MM.1S (cell line): ENCODE measurements at regions not wholly inside any gene's neighbourhood (a gene's known extent, or its start where the extent isn't known, plus 50 kb on each side); places are given as distances from the start of the nearest gene placed in this dataset.

Experiments used
- DNase-seq: peaks from one replicate; pipeline ENCODE4 v3.0.0-alpha.2; 2015
- H2AFZ ChIP-seq: fragments of 300-600 bp; sonication (generic); 2 replicates; pipeline ENCODE4 v1.6.0; 2016; ENCODE audit warnings: antibody characterized with exemption, low read length
- H3F3A ChIP-seq: fragments of 300-600 bp; sonication (generic); 2 replicates; pipeline ENCODE4 v1.6.1; 2016; ENCODE audit warnings: mild to moderate bottlenecking, antibody characterized with exemption, low read length, moderate library complexity, mixed read lengths; ENCODE audit not compliant: insufficient read depth
- H3K27ac ChIP-seq: fragments of 300-600 bp; sonication (generic); 2 replicates; pipeline ENCODE4 v1.5.1; 2016; ENCODE audit warnings: mild to moderate bottlenecking, low read length
- H3K27me3 ChIP-seq: fragments of 300-600 bp; sonication (generic); replicated peaks from 2 replicates; pipeline ENCODE4 v1.6.0; 2016; ENCODE audit warnings: low read length; ENCODE audit not compliant: insufficient read depth
- H3K36me3 ChIP-seq: fragments of 300-600 bp; sonication (generic); replicated peaks from 2 replicates; pipeline ENCODE4 v1.6.1; 2016; ENCODE audit warnings: mild to moderate bottlenecking, low read length, mixed read lengths; ENCODE audit not compliant: insufficient read depth
- H3K4me1 ChIP-seq: fragments of 300-600 bp; sonication (generic); 2 replicates; pipeline ENCODE4 v1.6.1; 2016; ENCODE audit warnings: low read length, mixed read lengths
- H3K4me2 ChIP-seq: fragments of 300-600 bp; sonication (generic); 2 replicates; pipeline ENCODE4 v1.6.0; 2016; ENCODE audit warnings: low read depth, low read length
- H3K4me3 ChIP-seq: fragments of 300-600 bp; sonication (generic); 2 replicates; pipeline ENCODE4 v1.5.1; 2016; ENCODE audit warnings: low read length, mixed read lengths
- H3K79me2 ChIP-seq: fragments of 300-600 bp; sonication (generic); 2 replicates; pipeline ENCODE4 v1.6.1; 2016; ENCODE audit warnings: mixed run types, low read length, mixed read lengths
- H3K9ac ChIP-seq: fragments of 300-600 bp; sonication (generic); 2 replicates; pipeline ENCODE4 v1.6.1; 2016; ENCODE audit warnings: low read length, mixed read lengths
- H3K9me2 ChIP-seq: fragments of 300-600 bp; sonication (generic); replicated peaks from 2 replicates; pipeline ENCODE4 v1.6.1; 2016; ENCODE audit warnings: mild to moderate bottlenecking, low read length, mixed read lengths; ENCODE audit not compliant: insufficient read depth
- H3K9me3 ChIP-seq: fragments of 300-600 bp; sonication (generic); replicated peaks from 2 replicates; pipeline ENCODE4 v1.6.1; 2016; ENCODE audit warnings: mild to moderate bottlenecking, low read length, mixed read lengths; ENCODE audit not compliant: insufficient read depth
- H4K20me1 ChIP-seq: fragments of 300-600 bp; sonication (generic); 2 replicates; pipeline ENCODE4 v1.6.1; 2016; ENCODE audit warnings: mild to moderate bottlenecking, low read length, moderate library complexity, mixed read lengths; ENCODE audit not compliant: insufficient read depth
- EZH2 ChIP-seq: fragments of 300-600 bp; sonication (generic); optimal IDR thresholded peaks from 2 replicates; pipeline ENCODE3; 2017; ENCODE audit warnings: low read depth, mild to moderate bottlenecking, antibody characterized with exemption, low read length, mixed read lengths
- EZH2phosphoT487 ChIP-seq: fragments of 300-600 bp; sonication (generic); IDR thresholded peaks from 2 replicates; pipeline ENCODE4 v1.6.1; 2018; ENCODE audit warnings: antibody characterized with exemption, low read length
- TF ChIP-seq, protein P1 (sequence below): fragments of 300-600 bp; sonication (generic); IDR thresholded peaks from 2 replicates; pipeline ENCODE4 v1.5.1; 2016; ENCODE audit warnings: antibody characterized with exemption, low read length, mixed read lengths

GRCh38 chr3:10743366-10744097 is 72.5 kb upstream of the SLC6A11 start:
- Histone ChIP-seq H3K4me3 (no peak overlapping the region), H3K4me1 (no peaks in the 10 kb centered on the region), H3K27me3 (peaks cover 80% of the 10 kb centered on the region), H3K9ac (no peak overlapping the region), H3K27ac (no peak overlapping the region), H3K9me2 (no peaks in the 10 kb centered on the region), H3F3A (no peaks in the 10 kb centered on the region), H2AFZ (no peak overlapping the region), H3K4me2 (no peak overlapping the region), H3K9me3 (no peaks in the 10 kb centered on the region), H3K36me3 (no peaks in the 10 kb centered on the region; the same call in 1 of the 2 replicates), H3K79me2 (no peaks in the 10 kb centered on the region), H4K20me1 (no peaks in the 10 kb centered on the region)
- TF ChIP-seq EZH2 (no peak), EZH2phosphoT487 (no peak)
- TF ChIP-seq, protein P1, sequence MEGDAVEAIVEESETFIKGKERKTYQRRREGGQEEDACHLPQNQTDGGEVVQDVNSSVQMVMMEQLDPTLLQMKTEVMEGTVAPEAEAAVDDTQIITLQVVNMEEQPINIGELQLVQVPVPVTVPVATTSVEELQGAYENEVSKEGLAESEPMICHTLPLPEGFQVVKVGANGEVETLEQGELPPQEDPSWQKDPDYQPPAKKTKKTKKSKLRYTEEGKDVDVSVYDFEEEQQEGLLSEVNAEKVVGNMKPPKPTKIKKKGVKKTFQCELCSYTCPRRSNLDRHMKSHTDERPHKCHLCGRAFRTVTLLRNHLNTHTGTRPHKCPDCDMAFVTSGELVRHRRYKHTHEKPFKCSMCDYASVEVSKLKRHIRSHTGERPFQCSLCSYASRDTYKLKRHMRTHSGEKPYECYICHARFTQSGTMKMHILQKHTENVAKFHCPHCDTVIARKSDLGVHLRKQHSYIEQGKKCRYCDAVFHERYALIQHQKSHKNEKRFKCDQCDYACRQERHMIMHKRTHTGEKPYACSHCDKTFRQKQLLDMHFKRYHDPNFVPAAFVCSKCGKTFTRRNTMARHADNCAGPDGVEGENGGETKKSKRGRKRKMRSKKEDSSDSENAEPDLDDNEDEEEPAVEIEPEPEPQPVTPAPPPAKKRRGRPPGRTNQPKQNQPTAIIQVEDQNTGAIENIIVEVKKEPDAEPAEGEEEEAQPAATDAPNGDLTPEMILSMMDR, result no peak
- DNase-seq, result no peak

DNA sequence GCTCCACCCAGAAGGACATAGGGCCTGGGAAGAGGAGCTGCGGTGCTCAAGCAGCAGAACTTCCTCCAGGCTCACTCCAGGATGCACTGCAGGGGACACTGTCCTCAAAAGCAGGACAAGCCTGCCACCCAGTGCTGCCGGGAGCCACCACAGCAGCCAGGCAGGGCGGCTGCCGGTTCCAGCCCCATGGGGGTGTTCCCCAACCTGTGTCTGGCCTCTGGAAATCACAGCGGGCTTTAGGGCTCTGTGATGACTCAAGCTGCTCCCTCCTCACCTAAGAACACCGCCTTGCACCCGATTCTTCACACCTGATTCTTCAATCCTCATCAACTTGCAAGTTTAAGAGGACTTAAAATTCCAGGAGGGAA is 71.9 kb upstream of the SLC6A11 start:
- H3K9me2 ChIP-seq, result no peaks in the 10 kb centered on the region

DNA sequence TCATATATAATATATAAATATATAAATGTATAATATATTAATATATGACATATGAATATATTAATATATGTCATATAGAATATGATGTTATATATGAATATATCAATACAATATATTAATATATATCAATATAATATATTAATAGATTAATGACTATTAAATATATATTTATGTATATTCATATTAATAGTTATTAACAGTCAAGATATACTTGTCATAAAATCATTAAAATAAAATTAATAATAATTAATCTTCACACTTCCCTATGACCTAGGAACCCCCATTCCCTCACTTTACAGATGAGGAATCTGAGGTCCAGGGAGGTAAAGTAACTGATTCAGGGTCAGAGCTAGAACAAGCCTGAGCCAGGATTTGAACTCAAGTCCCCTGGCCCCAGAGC is 70.6 kb upstream of the SLC6A11 start:
- no peak overlapping the region for H2AFZ ChIP-seq
- peaks cover 77% of the 10 kb centered on the region for H3K27me3 ChIP-seq
- no peak overlapping the region for H3K9ac ChIP-seq
- no peaks in the 10 kb centered on the region for H3K79me2 ChIP-seq
- H3K27ac ChIP-seq, result no peak overlapping the region
- H3F3A ChIP-seq, result no peaks in the 10 kb centered on the region
- no peak for TF ChIP-seq EZH2
- no peak for DNase-seq
- no peak overlapping the region for H3K4me3 ChIP-seq
- no peaks in the 10 kb centered on the region for H3K9me2 ChIP-seq
- no peaks in the 10 kb centered on the region for H3K4me1 ChIP-seq
- no peaks in the 10 kb centered on the region for H4K20me1 ChIP-seq
- no peaks in the 10 kb centered on the region for H3K9me3 ChIP-seq
- no peaks in the 10 kb centered on the region; the same call in 1 of the 2 replicates for H3K36me3 ChIP-seq
- H3K4me2 ChIP-seq, result no peak overlapping the region

More for the DNA sequence above, 71.9 kb upstream of the SLC6A11 start:
- no peak overlapping the region for H3K9ac ChIP-seq
- no peaks in the 10 kb centered on the region for H3K9me3 ChIP-seq
- H2AFZ ChIP-seq, result no peak overlapping the region
- H3K36me3 ChIP-seq, result no peaks in the 10 kb centered on the region; the same call in 1 of the 2 replicates
- H3K4me1 ChIP-seq, result no peaks in the 10 kb centered on the region
- H3F3A ChIP-seq, result no peaks in the 10 kb centered on the region
- no peaks in the 10 kb centered on the region for H4K20me1 ChIP-seq
- H3K4me2 ChIP-seq, result no peak overlapping the region
- no peaks in the 10 kb centered on the region for H3K79me2 ChIP-seq
- peaks cover 77% of the 10 kb centered on the region for H3K27me3 ChIP-seq
- H3K4me3 ChIP-seq, result no peak overlapping the region
- H3K27ac ChIP-seq, result no peak overlapping the region
- no peak for TF ChIP-seq EZH2phosphoT487
- TF ChIP-seq EZH2, result no peak
- TF ChIP-seq, protein P1, result no peak
- DNase-seq, result no peak

DNA sequence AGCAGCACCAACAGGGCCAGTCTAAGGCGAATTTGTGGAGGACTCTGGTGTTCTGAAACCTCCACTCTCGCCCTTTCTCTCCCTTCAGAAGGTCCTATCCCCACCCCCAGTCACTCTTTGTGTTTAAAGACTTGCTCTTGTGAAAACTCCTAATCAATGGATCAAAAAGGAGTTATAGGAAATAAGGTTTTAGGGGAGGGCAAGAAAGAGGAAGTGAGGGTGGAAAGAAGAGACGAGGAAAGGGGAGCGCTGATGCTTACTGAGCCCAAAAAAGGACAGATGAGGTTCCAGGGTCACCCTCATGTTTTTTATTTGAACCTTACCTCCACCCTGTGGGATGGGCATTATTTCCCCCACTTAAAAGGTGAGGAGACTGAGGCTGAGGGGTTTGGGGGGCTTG is 70.0 kb upstream of the SLC6A11 start:
- TF ChIP-seq EZH2phosphoT487 (no peak), EZH2 (no peak)
- TF ChIP-seq, protein P1, result no peak
- peaks cover 77% of the 10 kb centered on the region for H3K27me3 ChIP-seq

More for the DNA sequence above, 70.0 kb upstream of the SLC6A11 start:
- no peak overlapping the region for H2AFZ ChIP-seq
- H3K4me3 ChIP-seq, result no peak overlapping the region
- H3K79me2 ChIP-seq, result no peaks in the 10 kb centered on the region
- no peak overlapping the region for H3K9ac ChIP-seq
- H3K4me1 ChIP-seq, result no peaks in the 10 kb centered on the region
- no peaks in the 10 kb centered on the region for H3K9me3 ChIP-seq
- no peaks in the 10 kb centered on the region; the same call in 1 of the 2 replicates for H3K36me3 ChIP-seq
- H3K27ac ChIP-seq, result no peak overlapping the region
- no peaks in the 10 kb centered on the region for H4K20me1 ChIP-seq
- H3K9me2 ChIP-seq, result no peaks in the 10 kb centered on the region
- no peak for DNase-seq
- no peak overlapping the region for H3K4me2 ChIP-seq
- no peaks in the 10 kb centered on the region for H3F3A ChIP-seq
